Gastroesophageal sphincter (tissue), 3 donors: ENCODE measurements at regions not wholly inside any gene's neighbourhood (a gene's known extent, or its start where the extent isn't known, plus 50 kb on each side); places are given as distances from the start of the nearest gene placed in this dataset.

Source experiments
- CTCF ChIP-seq, 4 experiments: fragments of 200-600 bp in 2 of 4; fragments of 450-650 bp in 2 of 4; sonication (generic) in 1 of 4; IDR thresholded peaks; one replicate each; pipeline ENCODE4 v1.5.1; 2017 to 2019; ENCODE audit warnings: antibody characterized with exemption in 4 of 4, mild to moderate bottlenecking in 2 of 4, moderate library complexity in 2 of 4
- POLR2A ChIP-seq, 2 donors: fragments of 450-650 bp; IDR thresholded peaks; one replicate each; pipeline ENCODE4 v1.6.1; 2017; ENCODE audit warnings: antibody characterized with exemption in 2 of 2, mild to moderate bottlenecking in 2 of 2, moderate library complexity in 1 of 2
- POLR2AphosphoS5 ChIP-seq: sonication (generic); formaldehyde crosslinking; IDR thresholded peaks from one replicate; pipeline ENCODE4 v1.6.1; 2017; ENCODE audit warnings: antibody characterized with exemption

GRCh38 chr4:27267339-27267969 is 406.8 kb downstream of the STIM2 start:
- TF ChIP-seq CTCF (IDR thresholded peaks at IDR 0.05), result no peak
- TF ChIP-seq POLR2AphosphoS5, result no peak
- no peak for TF ChIP-seq POLR2A (IDR thresholded peaks at IDR 0.05)
